ENCODE measurements at regions not wholly inside any gene's neighbourhood (a gene's known extent, or its start where the extent isn't known, plus 50 kb on each side); places are given as distances from the start of the nearest gene placed in this dataset.
A peak's percentile ranks its signal among the peaks of the same experiment; 100 is the strongest.
"Not testable (repeated sequence)": the region's sequence is repeated elsewhere in the genome, so short reads cannot be mapped to it uniquely, and the experiment has no call there.

- no peak for DNase-seq (ENCODE audit: low spot score)
Observed at GRCh38 chr10:119996944-119997343, 104.4 kb downstream of the SEC23IP start.

GRCh38 chr10:119997429-119997828 is 104.9 kb downstream of the SEC23IP start:
- DNase-seq (ENCODE audit: low spot score), result no peak

- DNase-seq (ENCODE audit: low spot score), result no peak
Observed at GRCh38 chr10:120002785-120003184, 110.3 kb downstream of the SEC23IP start.

GRCh38 chr10:120005207-120006201 is 113.0 kb downstream of the SEC23IP start:
- DNase-seq (ENCODE audit: low spot score), result no peak

GRCh38 chr10:120007261-120007660 is 114.7 kb downstream of the SEC23IP start:
- DNase-seq (ENCODE audit: low spot score), result no peak

GRCh38 chr10:120011359-120012130 is 119.0 kb downstream of the SEC23IP start:
- DNase-seq (ENCODE audit: low spot score), result no peak

GRCh38 chr10:120012131-120012400 is 119.5 kb downstream of the SEC23IP start:
- DNase-seq (ENCODE audit: low spot score), result no peak

GRCh38 chr10:120012566-120012965 is 120.0 kb downstream of the SEC23IP start:
- peak; percentile 86 for DNase-seq (ENCODE audit: low spot score)

GRCh38 chr10:120014031-120014430 is 121.5 kb downstream of the SEC23IP start:
- DNase-seq (ENCODE audit: low spot score), result no peak

- no peak for DNase-seq (ENCODE audit: low spot score)
Observed at GRCh38 chr10:120015064-120015463, 122.5 kb downstream of the SEC23IP start.

- DNase-seq (ENCODE audit: low spot score), result no peak
Observed at GRCh38 chr10:120016906-120017305, 124.4 kb downstream of the SEC23IP start.

GRCh38 chr10:120017733-120018417 is 125.3 kb downstream of the SEC23IP start:
- peak; percentile 65 for DNase-seq (ENCODE audit: low spot score)

- no peak for DNase-seq (ENCODE audit: low spot score)
Observed at GRCh38 chr10:120018695-120019094, 126.2 kb downstream of the SEC23IP start.

GRCh38 chr10:120019568-120019967 is 127.0 kb downstream of the SEC23IP start:
- DNase-seq (ENCODE audit: low spot score), result no peak

GRCh38 chr10:120022357-120022756 is 129.8 kb downstream of the SEC23IP start:
- no peak for DNase-seq (ENCODE audit: low spot score)

GRCh38 chr10:120034236-120034635 is 141.7 kb downstream of the SEC23IP start:
- no peak for DNase-seq (ENCODE audit: low spot score)

- DNase-seq (ENCODE audit: low spot score), result no peak
Observed at GRCh38 chr10:120039046-120039445, 146.5 kb downstream of the SEC23IP start.

GRCh38 chr10:120039826-120040225 is 147.3 kb downstream of the SEC23IP start:
- no peak for DNase-seq (ENCODE audit: low spot score)

- DNase-seq (ENCODE audit: low spot score), result no peak
Observed at GRCh38 chr10:120041807-120042559, 149.5 kb downstream of the SEC23IP start.

- DNase-seq (ENCODE audit: low spot score), result no peak
Observed at GRCh38 chr10:120042705-120043104, 150.2 kb downstream of the SEC23IP start.

GRCh38 chr10:120047373-120047772 is 154.8 kb downstream of the SEC23IP start:
- not testable (repeated sequence) for DNase-seq (ENCODE audit: low spot score)

GRCh38 chr10:120047926-120048325 is 155.4 kb downstream of the SEC23IP start:
- DNase-seq (ENCODE audit: low spot score), result no peak
